VCaP (cell line): ENCODE measurements at regions not wholly inside any gene's neighbourhood (a gene's known extent, or its start where the extent isn't known, plus 50 kb on each side); places are given as distances from the start of the nearest gene placed in this dataset.
"Not testable (repeated sequence)": the region's sequence is repeated elsewhere in the genome, so short reads cannot be mapped to it uniquely, and the experiment has no call there.

Experiments
- H3K27ac ChIP-seq: fragments of 450-650 bp; 2 replicates; pipeline ENCODE4 v1.5.1; 2017
- CTCF ChIP-seq: fragments of 450-650 bp; conservative IDR thresholded peaks from 2 replicates; pipeline ENCODE4 v1.5.1; 2017; ENCODE audit warnings: mild to moderate bottlenecking, moderate library complexity

- no peak overlapping the region for H3K27ac ChIP-seq
- TF ChIP-seq CTCF = no peak
Measured at GRCh38 chr4:17018013-17018412, 119.6 kb upstream of the LDB2 start.

- H3K27ac ChIP-seq = no peak overlapping the region
- TF ChIP-seq CTCF = no peak
Measured at GRCh38 chr4:17013382-17014006, 115.0 kb upstream of the LDB2 start.

- no peak for TF ChIP-seq CTCF
Measured at GRCh38 chr4:17012451-17012850, 114.0 kb upstream of the LDB2 start.

GRCh38 chr4:17010426-17011087, 112.1 kb upstream of the LDB2 start:
- TF ChIP-seq CTCF = no peak
- no peak overlapping the region for H3K27ac ChIP-seq

More at GRCh38 chr4:17012451-17012850, 114.0 kb upstream of the LDB2 start:
- H3K27ac ChIP-seq = no peak overlapping the region

- H3K27ac ChIP-seq = no peak overlapping the region
- TF ChIP-seq CTCF = no peak
Measured at GRCh38 chr4:17009871-17010367, 111.5 kb upstream of the LDB2 start.

GRCh38 chr4:17008834-17009345, 110.4 kb upstream of the LDB2 start:
- no peak for TF ChIP-seq CTCF
- no peak overlapping the region for H3K27ac ChIP-seq

- H3K27ac ChIP-seq = not testable (repeated sequence)
Measured at GRCh38 chr4:17003606-17004392, 105.4 kb upstream of the LDB2 start.
